Lower lobe of right lung (tissue), 2 donors: ENCODE measurements at regions not wholly inside any gene's neighbourhood (a gene's known extent, or its start where the extent isn't known, plus 50 kb on each side); places are given as distances from the start of the nearest gene placed in this dataset.

Experiments used
- ATAC-seq, 2 donors: fragments of 200-7000 bp; cut with Tn5 transposase; one replicate each; pipeline ENCODE4 v1.9.1; 2020 to 2022; ENCODE audit warnings: mild to moderate bottlenecking in 2 of 2, moderate library complexity in 2 of 2
- DNase-seq: peaks from one replicate; pipeline ENCODE4 v3.0.0-alpha.2; 2020
- H3K27ac ChIP-seq: fragments of 200-600 bp; one replicate; pipeline ENCODE4 v1.8.0; 2022
- H3K27me3 ChIP-seq: fragments of 200-600 bp; one replicate; pipeline ENCODE4 v1.8.0; 2022; ENCODE audit warnings: low read depth
- H3K36me3 ChIP-seq: fragments of 200-600 bp; one replicate; pipeline ENCODE4 v1.8.0; 2022; ENCODE audit warnings: mild to moderate bottlenecking
- H3K4me1 ChIP-seq: fragments of 200-600 bp; one replicate; pipeline ENCODE4 v1.8.0; 2022
- H3K4me3 ChIP-seq: fragments of 200-600 bp; one replicate; pipeline ENCODE4 v1.8.0; 2022; ENCODE audit warnings: mild to moderate bottlenecking
- H3K9me3 ChIP-seq: fragments of 200-600 bp; one replicate; pipeline ENCODE4 v1.8.0; 2022
- intact Hi-C: fragments of 100-400 bp; cut with DNase I; formaldehyde crosslinking; loops from one replicate; pipeline ENCODE4 v1.11.0; 2022
- TF ChIP-seq, protein P1 (sequence below): fragments of 200-600 bp; IDR thresholded peaks from one replicate; pipeline ENCODE4 v1.8.0; 2022; ENCODE audit warnings: antibody characterized with exemption, mild to moderate bottlenecking
- donor health status: DM: no; HTN: yes; CAD: no; lungs with severe emphysema.

DNA sequence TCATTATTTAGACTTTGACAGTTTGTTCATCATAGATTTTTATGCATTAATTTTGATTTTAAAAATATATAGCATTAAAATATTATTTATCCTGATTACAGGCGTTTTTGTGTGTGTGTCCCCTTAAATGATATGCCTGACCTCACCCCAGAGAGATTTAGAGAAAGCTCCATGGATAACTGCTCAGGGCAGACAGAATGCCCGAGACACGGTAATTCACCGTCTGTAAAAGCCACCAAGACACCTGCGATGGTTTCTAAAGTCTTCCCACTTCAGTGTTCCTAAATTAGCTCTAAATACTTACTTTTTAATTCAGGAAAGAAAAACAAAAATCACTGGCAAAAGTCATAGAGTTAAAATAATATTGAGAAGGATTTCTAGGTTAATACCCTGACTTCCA is 350.6 kb upstream of the RUNX1 start:
- peak overlapping the region; percentile 0 for H3K4me3 ChIP-seq
- intact Hi-C loops, result no loop called here
- no peak for ATAC-seq

DNA sequence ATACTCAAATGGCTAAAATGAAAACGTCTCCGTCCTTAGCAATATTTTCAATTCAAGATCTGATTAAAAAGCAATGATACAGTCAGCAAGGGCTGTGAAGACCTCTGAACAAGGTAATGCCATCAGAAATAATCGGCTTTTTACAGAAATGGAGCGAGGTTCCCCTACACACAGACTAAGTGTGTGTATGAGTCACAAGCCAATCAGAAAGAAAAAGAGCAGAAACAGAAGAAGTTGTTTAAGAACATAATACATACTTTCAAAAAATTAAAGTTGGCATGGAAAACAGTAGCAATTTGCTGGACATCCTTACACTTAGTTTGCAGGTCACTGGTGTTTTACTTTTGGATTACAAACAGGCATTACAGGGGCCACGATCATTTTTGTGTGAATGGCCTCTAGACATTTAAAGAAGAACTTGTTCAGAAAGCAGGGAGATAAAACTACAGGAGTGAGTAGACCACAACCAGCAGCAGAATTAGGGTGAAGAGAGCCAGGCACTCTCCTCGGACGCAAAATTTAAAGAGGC is 350.0 kb upstream of the RUNX1 start:
- intact Hi-C loops, result no loop called here
- no peaks in the 10 kb centered on the region for H3K4me1 ChIP-seq
- H3K27me3 ChIP-seq, result no peaks in the 10 kb centered on the region
- TF ChIP-seq, protein P1, sequence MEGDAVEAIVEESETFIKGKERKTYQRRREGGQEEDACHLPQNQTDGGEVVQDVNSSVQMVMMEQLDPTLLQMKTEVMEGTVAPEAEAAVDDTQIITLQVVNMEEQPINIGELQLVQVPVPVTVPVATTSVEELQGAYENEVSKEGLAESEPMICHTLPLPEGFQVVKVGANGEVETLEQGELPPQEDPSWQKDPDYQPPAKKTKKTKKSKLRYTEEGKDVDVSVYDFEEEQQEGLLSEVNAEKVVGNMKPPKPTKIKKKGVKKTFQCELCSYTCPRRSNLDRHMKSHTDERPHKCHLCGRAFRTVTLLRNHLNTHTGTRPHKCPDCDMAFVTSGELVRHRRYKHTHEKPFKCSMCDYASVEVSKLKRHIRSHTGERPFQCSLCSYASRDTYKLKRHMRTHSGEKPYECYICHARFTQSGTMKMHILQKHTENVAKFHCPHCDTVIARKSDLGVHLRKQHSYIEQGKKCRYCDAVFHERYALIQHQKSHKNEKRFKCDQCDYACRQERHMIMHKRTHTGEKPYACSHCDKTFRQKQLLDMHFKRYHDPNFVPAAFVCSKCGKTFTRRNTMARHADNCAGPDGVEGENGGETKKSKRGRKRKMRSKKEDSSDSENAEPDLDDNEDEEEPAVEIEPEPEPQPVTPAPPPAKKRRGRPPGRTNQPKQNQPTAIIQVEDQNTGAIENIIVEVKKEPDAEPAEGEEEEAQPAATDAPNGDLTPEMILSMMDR, result no peak
- no peaks in the 10 kb centered on the region for H3K9me3 ChIP-seq
- no peaks in the 10 kb centered on the region for H3K36me3 ChIP-seq
- no peak overlapping the region for H3K4me3 ChIP-seq
- DNase-seq, result no peak
- ATAC-seq, result peak in 1 of 2 donors; percentile 31
- no peak overlapping the region for H3K27ac ChIP-seq

More for the DNA sequence above, 350.6 kb upstream of the RUNX1 start:
- no peak for DNase-seq
- no peaks in the 10 kb centered on the region for H3K9me3 ChIP-seq
- TF ChIP-seq, protein P1, result no peak
- H3K27me3 ChIP-seq, result no peaks in the 10 kb centered on the region
- no peak overlapping the region for H3K27ac ChIP-seq
- H3K36me3 ChIP-seq, result no peaks in the 10 kb centered on the region
- no peaks in the 10 kb centered on the region for H3K4me1 ChIP-seq

DNA sequence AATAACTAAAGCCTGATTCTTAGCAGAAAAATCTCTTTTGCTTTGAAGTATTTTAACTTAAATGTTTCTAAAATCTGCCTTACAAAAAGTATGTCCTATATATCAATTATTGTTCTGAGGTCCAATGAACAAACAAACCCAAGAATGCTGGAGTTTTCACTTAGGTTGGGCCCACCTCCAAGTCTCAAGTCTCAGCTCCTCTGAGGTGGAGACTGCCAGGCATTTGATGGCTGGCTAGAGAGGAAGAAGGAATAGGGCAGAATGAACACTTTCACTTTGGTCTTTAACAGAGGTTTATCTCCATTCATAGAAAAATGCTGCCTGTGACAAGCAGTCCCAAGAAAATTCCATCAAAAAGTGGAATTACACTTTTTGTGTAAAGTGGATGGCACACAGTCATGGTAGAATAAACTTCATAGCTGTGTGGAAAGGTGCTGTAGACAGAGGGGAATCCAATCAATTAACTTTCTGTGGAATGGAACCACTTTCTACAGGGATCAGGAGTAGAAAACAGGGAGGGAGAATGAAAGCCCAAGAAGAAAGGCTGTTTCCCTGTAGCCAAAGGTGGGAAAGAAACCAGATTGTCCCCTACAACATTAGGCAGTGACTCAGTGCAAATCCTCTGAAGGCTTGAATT is 349.4 kb upstream of the RUNX1 start:
- Histone ChIP-seq H3K27ac (no peak overlapping the region), H3K9me3 (no peaks in the 10 kb centered on the region), H3K4me1 (no peaks in the 10 kb centered on the region), H3K27me3 (no peaks in the 10 kb centered on the region), H3K4me3 (no peak overlapping the region), H3K36me3 (no peaks in the 10 kb centered on the region)
- TF ChIP-seq, protein P1, result no peak
- intact Hi-C loops, result no loop called here
- DNase-seq, result no peak
- ATAC-seq, result no peak

DNA sequence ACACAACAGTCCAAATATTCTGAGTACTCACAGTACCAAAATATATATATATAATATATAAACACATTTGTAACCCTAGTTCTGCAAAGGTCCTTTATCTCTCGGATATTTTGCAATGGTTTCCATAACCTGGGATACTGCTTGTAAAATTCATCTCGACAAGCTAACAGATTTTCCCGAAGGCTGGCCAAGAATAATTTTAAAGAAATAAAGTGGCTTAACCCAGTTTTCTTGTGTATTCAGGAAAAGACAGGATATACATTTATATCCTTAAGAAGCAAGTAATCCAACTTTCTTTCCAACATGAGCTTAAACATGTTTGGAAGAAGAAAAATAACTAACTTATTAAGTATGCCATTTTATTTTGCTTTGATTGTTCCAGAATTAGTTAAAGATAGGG is 348.7 kb upstream of the RUNX1 start:
- no peak overlapping the region for H3K4me3 ChIP-seq
- DNase-seq (no peak), ATAC-seq (no peak)
- no peaks in the 10 kb centered on the region for H3K4me1 ChIP-seq
- no peaks in the 10 kb centered on the region for H3K27me3 ChIP-seq
- H3K9me3 ChIP-seq, result no peaks in the 10 kb centered on the region
- TF ChIP-seq, protein P1, result no peak
- no peak overlapping the region for H3K27ac ChIP-seq
- intact Hi-C loops, result no loop called here
- H3K36me3 ChIP-seq, result no peaks in the 10 kb centered on the region

DNA sequence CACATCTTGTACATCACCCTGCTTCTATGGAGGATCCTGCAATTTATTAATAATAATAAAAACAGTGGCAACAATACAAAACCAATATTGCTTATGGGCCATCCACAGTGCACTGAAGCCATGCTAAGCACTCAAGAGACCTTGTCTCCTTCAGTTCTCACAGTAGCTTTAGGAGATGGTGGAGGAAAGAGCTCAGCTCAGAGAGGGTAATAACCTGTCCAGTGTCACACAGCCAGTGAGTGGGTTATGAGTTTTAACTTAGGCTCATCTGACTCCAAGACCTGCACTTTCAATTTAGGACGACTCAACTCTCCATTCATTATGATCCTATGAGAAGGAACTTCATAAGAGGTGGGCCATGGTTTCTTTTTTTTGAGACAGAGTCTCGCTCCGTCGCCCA is 347.6 kb upstream of the RUNX1 start:
- Histone ChIP-seq H3K4me3 (no peak overlapping the region), H3K9me3 (no peaks in the 10 kb centered on the region), H3K27me3 (no peaks in the 10 kb centered on the region), H3K36me3 (no peaks in the 10 kb centered on the region), H3K27ac (no peak overlapping the region), H3K4me1 (no peaks in the 10 kb centered on the region)
- TF ChIP-seq, protein P1, result no peak
- DNase-seq (no peak), ATAC-seq (no peak)
- intact Hi-C loops, result no loop called here
